GM23248 (cell line): ENCODE measurements at regions not wholly inside any gene's neighbourhood (a gene's known extent, or its start where the extent isn't known, plus 50 kb on each side); places are given as distances from the start of the nearest gene placed in this dataset.

Experiments used
- DNase-seq: peaks from one replicate; pipeline ENCODE4 v3.0.0-alpha.2; 2015
- H2AFZ ChIP-seq: fragments of 200-600 bp; sonication (generic); 2 replicates; pipeline ENCODE4 v1.6.1; 2016; ENCODE audit warnings: antibody characterized with exemption
- H3F3A ChIP-seq: fragments of 200-600 bp; sonication (generic); 2 replicates; pipeline ENCODE4 v1.6.1; 2016; ENCODE audit warnings: mild to moderate bottlenecking, antibody characterized with exemption, mixed run types; ENCODE audit not compliant: insufficient read depth
- H3K27ac ChIP-seq: fragments of 200-600 bp; sonication (generic); 2 replicates; pipeline ENCODE4 v1.5.1; 2016; ENCODE audit warnings: mild to moderate bottlenecking
- H3K27me3 ChIP-seq: fragments of 200-600 bp; sonication (generic); replicated peaks from 2 replicates; pipeline ENCODE4 v1.6.1; 2016; ENCODE audit warnings: mild to moderate bottlenecking; ENCODE audit not compliant: insufficient read depth
- H3K36me3 ChIP-seq: fragments of 200-600 bp; sonication (generic); 2 replicates; pipeline ENCODE4 v1.6.1; 2016; ENCODE audit warnings: low read depth, mild to moderate bottlenecking
- H3K4me1 ChIP-seq: fragments of 200-600 bp; sonication (generic); 2 replicates; pipeline ENCODE4 v1.6.1; 2016; ENCODE audit warnings: mild to moderate bottlenecking; ENCODE audit not compliant: insufficient read depth
- H3K4me2 ChIP-seq: fragments of 200-600 bp; sonication (generic); one replicate; pipeline ENCODE4 v1.6.1; 2016; ENCODE audit warnings: mild to moderate bottlenecking; ENCODE audit not compliant: unreplicated experiment
- H3K4me3 ChIP-seq: fragments of 200-600 bp; sonication (generic); 2 replicates; pipeline ENCODE4 v1.5.1; 2016; ENCODE audit warnings: mild to moderate bottlenecking
- H3K79me2 ChIP-seq: fragments of 200-600 bp; sonication (generic); 2 replicates; pipeline ENCODE4 v1.6.1; 2016; ENCODE audit warnings: mild to moderate bottlenecking; ENCODE audit not compliant: insufficient read depth
- H3K9ac ChIP-seq: fragments of 200-600 bp; sonication (generic); 2 replicates; pipeline ENCODE4 v1.6.1; 2016; ENCODE audit warnings: mild to moderate bottlenecking
- H3K9me2 ChIP-seq: fragments of 200-600 bp; sonication (generic); 2 replicates; pipeline ENCODE4 v1.6.1; 2016; ENCODE audit warnings: mixed run types, mild to moderate bottlenecking, moderate library complexity; ENCODE audit not compliant: insufficient read depth
- H3K9me3 ChIP-seq: fragments of 200-600 bp; sonication (generic); one replicate; pipeline ENCODE4 v1.6.1; 2017; ENCODE audit warnings: low read depth
- H4K20me1 ChIP-seq: fragments of 200-600 bp; sonication (generic); 2 replicates; pipeline ENCODE4 v1.6.0; 2016; ENCODE audit not compliant: insufficient read depth
- EZH2 ChIP-seq: fragments of 200-600 bp; sonication (generic); IDR thresholded peaks from 2 replicates; pipeline ENCODE4 v1.6.1; 2018; ENCODE audit warnings: antibody characterized with exemption, mild to moderate bottlenecking; ENCODE audit not compliant: insufficient read depth, poor library complexity, severe bottlenecking
- EZH2phosphoT487 ChIP-seq: fragments of 200-600 bp; sonication (generic); IDR thresholded peaks from 2 replicates; pipeline ENCODE4 v1.6.1; 2018; ENCODE audit warnings: antibody characterized with exemption, moderate library complexity, mild to moderate bottlenecking, low read depth; ENCODE audit not compliant: insufficient read depth
- WGBS, 2 experiments: methylation state at CpG; one replicate each; pipeline ENCODE4 v1.1.6; 2015 to 2017; ENCODE audit warnings: low lambda C conversion rate in 2 of 2, low coverage in 1 of 2; ENCODE audit errors: missing lambda C conversion rate in 2 of 2; 5-methylcytosine and 5-hydroxymethylcytosine counted together
- in situ Hi-C: fragments of 300-500 bp; cut with MboI; formaldehyde crosslinking; loops from 2 replicates; pipeline ENCODE4 v1.15.0; 2020

GRCh38 chrX:134747006-134747405 is 50.0 kb downstream of the PABIR2 start:
- Histone ChIP-seq H3K27ac (no peak overlapping the region), H3K27me3 (no peaks in the 10 kb centered on the region), H3K4me1 (no peaks in the 10 kb centered on the region), H3K9me2 (no peaks in the 10 kb centered on the region), H3K4me2 (no peak overlapping the region), H4K20me1 (no peaks in the 10 kb centered on the region), H2AFZ (no peak overlapping the region), H3K9me3 (no peaks in the 10 kb centered on the region), H3K4me3 (no peak overlapping the region), H3K79me2 (no peaks in the 10 kb centered on the region), H3K36me3 (no peaks in the 10 kb centered on the region), H3F3A (no peaks in the 10 kb centered on the region), H3K9ac (no peak overlapping the region)
- DNase-seq: no peak
- in situ Hi-C loops: no loop called here
- TF ChIP-seq EZH2phosphoT487 (no peak), EZH2 (no peak)
- 83 to 100% methylated on average over 1 to 2 of the region's 2 CpGs for WGBS, 2 experiments

DNA sequence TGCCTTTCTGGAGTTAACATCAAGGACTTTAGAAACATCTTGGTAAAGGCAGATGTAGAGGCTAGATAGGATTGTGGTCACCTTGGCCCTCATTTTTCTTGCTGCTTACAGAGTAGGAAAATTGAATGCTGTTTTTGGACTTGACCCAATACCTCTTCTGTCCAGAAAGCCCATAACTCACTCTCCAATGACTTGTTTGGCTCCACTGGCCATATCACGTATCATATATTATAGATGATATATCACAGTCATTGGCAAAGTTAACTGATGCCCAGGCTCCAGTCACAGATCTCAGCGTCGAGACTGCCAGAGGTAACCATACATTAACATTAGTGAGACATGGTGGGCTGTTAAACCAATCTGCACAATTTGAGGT is 50.6 kb downstream of the PABIR2 start:
- no peaks in the 10 kb centered on the region for H3K79me2 ChIP-seq
- in situ Hi-C loops: no loop called here
- no peaks in the 10 kb centered on the region for H4K20me1 ChIP-seq
- no peak overlapping the region for H3K4me3 ChIP-seq
- H2AFZ ChIP-seq: no peak overlapping the region
- H3K4me2 ChIP-seq: no peak overlapping the region
- no peaks in the 10 kb centered on the region for H3F3A ChIP-seq
- H3K4me1 ChIP-seq: no peaks in the 10 kb centered on the region
- no peaks in the 10 kb centered on the region for H3K36me3 ChIP-seq
- H3K27ac ChIP-seq: no peak overlapping the region
- H3K27me3 ChIP-seq: no peaks in the 10 kb centered on the region
- no peak for TF ChIP-seq EZH2
- no peak for DNase-seq
- WGBS, 2 experiments: 90 to 95% methylated on average over 3 of the region's 3 CpGs
- no peaks in the 10 kb centered on the region for H3K9me2 ChIP-seq
- no peak overlapping the region for H3K9ac ChIP-seq
- no peaks in the 10 kb centered on the region for H3K9me3 ChIP-seq

DNA sequence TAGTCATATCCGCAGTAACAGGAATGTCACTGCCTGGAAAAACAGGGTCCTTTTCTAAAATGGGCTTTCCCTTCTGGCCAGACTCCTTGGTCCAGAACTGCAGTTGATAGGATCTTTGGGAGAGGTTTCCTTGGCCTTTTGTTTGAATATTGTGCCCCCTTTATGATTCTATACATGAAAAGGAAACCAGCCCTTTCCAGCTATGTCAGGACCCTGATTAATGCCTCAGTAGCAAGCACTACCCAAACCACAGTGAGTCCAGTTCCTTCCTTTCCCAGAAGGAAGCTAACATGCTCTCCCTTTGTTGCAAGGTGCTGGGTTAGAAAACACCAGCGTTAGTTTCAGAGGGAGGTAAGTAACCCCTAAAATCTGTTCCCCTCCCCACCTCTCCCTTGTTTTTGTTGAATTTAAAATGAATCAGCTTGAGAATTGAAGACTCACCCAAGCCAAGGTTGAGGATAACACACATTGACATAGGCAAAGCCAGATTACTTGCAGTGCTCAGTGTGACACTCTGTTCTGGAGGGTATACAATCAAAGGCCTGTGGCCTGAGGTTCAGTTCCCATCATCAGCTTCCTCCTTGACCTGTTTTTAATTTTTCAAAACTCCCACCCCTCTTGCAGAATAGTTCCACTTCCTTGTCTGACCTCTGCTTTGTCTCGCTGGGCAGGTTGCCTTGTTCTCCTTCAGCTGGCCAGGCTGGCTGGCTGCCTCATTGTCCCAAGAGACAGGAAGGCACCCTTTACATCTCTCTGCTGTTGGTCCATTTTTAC is 51.2 kb downstream of the PABIR2 start:
- DNase-seq: no peak
- H2AFZ ChIP-seq: no peak overlapping the region
- no peaks in the 10 kb centered on the region for H3K36me3 ChIP-seq
- no peak overlapping the region for H3K27ac ChIP-seq
- no peaks in the 10 kb centered on the region for H3K9me3 ChIP-seq
- no peaks in the 10 kb centered on the region for H3K9me2 ChIP-seq
- H3K4me3 ChIP-seq: no peak overlapping the region
- H3K4me1 ChIP-seq: no peaks in the 10 kb centered on the region
- no peaks in the 10 kb centered on the region for H3K79me2 ChIP-seq
- H3F3A ChIP-seq: no peaks in the 10 kb centered on the region
- 100% methylated on average over 3 of the region's 3 CpGs for WGBS, 2 experiments
- no peak overlapping the region for H3K9ac ChIP-seq
- no peak overlapping the region for H3K4me2 ChIP-seq
- no peaks in the 10 kb centered on the region for H4K20me1 ChIP-seq
- in situ Hi-C loops: no loop called here
- no peak for TF ChIP-seq EZH2phosphoT487
- no peak for TF ChIP-seq EZH2
- H3K27me3 ChIP-seq: no peaks in the 10 kb centered on the region

DNA sequence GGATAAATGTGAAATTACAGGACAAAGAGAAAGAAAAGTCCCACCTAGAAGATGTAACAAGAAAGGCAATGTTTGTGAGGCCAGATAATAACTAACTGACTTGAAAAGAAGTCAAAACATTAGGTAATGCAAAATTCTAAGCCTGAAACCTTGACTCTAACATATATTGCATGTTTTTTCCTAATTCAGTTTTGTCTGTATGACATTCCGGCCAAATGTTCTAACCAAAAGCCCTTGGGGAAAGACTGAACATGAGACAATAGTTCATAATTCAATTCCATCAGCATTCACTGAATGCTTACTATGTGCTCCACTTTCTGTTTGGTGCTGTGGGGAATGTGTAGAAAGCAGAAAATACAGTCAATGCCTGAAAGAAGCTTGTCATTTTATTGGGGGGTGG is 53.9 kb downstream of the PABIR2 start:
- no peak overlapping the region for H3K4me3 ChIP-seq
- no peaks in the 10 kb centered on the region for H3K9me3 ChIP-seq
- WGBS, 2 experiments: 61 to 70% methylated on average over 1 of the region's 1 CpG
- H3K4me2 ChIP-seq: no peak overlapping the region
- no peaks in the 10 kb centered on the region for H3K27me3 ChIP-seq
- no peaks in the 10 kb centered on the region for H4K20me1 ChIP-seq
- H3F3A ChIP-seq: no peaks in the 10 kb centered on the region
- in situ Hi-C loops: no loop called here
- no peak overlapping the region for H3K27ac ChIP-seq
- no peaks in the 10 kb centered on the region for H3K36me3 ChIP-seq
- peak; percentile 37 for DNase-seq
- no peaks in the 10 kb centered on the region for H3K9me2 ChIP-seq
- no peaks in the 10 kb centered on the region for H3K4me1 ChIP-seq
- no peaks in the 10 kb centered on the region for H3K79me2 ChIP-seq
- H2AFZ ChIP-seq: no peak overlapping the region
- TF ChIP-seq EZH2: no peak
- no peak for TF ChIP-seq EZH2phosphoT487
- H3K9ac ChIP-seq: no peak overlapping the region
